Peyer's patch (tissue), 4 donors: ENCODE measurements at regions not wholly inside any gene's neighbourhood (a gene's known extent, or its start where the extent isn't known, plus 50 kb on each side); places are given as distances from the start of the nearest gene placed in this dataset.
"Not testable (repeated sequence)": the region's sequence is repeated elsewhere in the genome, so short reads cannot be mapped to it uniquely, and the experiment has no call there.

Source experiments
- CTCF ChIP-seq, 6 experiments: fragments of 450-650 bp in 4 of 6; fragments of 200-600 bp in 2 of 6; sonication (generic) in 1 of 6; IDR thresholded peaks; one replicate each; pipeline ENCODE4 v1.5.1; 2017 to 2019; ENCODE audit warnings: antibody characterized with exemption in 6 of 6, mild to moderate bottlenecking in 3 of 6, moderate library complexity in 1 of 6
- POLR2A ChIP-seq, 2 donors: fragments of 450-650 bp; IDR thresholded peaks; one replicate each; pipeline ENCODE4 v1.5.1; 2017; ENCODE audit warnings: antibody characterized with exemption in 2 of 2, mild to moderate bottlenecking in 2 of 2, moderate library complexity in 2 of 2

GRCh38 chr12:28099245-28099644, 91.0 kb upstream of the CCDC91 start:
- not testable (repeated sequence) for TF ChIP-seq CTCF, POLR2A (IDR thresholded peaks at IDR 0.05)
